GM19463 (cell line): ENCODE measurements at regions not wholly inside any gene's neighbourhood (a gene's known extent, or its start where the extent isn't known, plus 50 kb on each side); places are given as distances from the start of the nearest gene placed in this dataset.

Experiments used
- ATAC-seq: cut with Tn5 transposase; IDR thresholded peaks from one replicate; pipeline ENCODE4 v1.9.1; 2021; ENCODE audit warnings: mild to moderate bottlenecking, moderate library complexity; ENCODE audit not compliant: unreplicated experiment

- no peak for ATAC-seq
Measured at GRCh38 chrX:112148397-112148796, 65.8 kb upstream of the TRPC5 start.

GRCh38 chrX:112147206-112147605 lies 64.6 kb upstream of the TRPC5 start:
- ATAC-seq, result no peak

- no peak for ATAC-seq
Measured at GRCh38 chrX:112137276-112137675, 54.7 kb upstream of the TRPC5 start.
